Stimulated activated CD4-positive, alpha-beta T cell treated with anti-CD3 and anti-CD28 coated beads, Interleukin-4, amount 100 ng/mL, for 4 hours (primary cell): ENCODE measurements at regions not wholly inside any gene's neighbourhood (a gene's known extent, or its start where the extent isn't known, plus 50 kb on each side); places are given as distances from the start of the nearest gene placed in this dataset.

ENCODE experiments used
- DNase-seq, 2 experiments: peaks; one replicate each; pipeline ENCODE4 v3.0.0-alpha.2; 2020

GRCh38 chr6:113120582-113121285 is 736.4 kb upstream of the MARCKS start:
- DNase-seq: no peak

DNA sequence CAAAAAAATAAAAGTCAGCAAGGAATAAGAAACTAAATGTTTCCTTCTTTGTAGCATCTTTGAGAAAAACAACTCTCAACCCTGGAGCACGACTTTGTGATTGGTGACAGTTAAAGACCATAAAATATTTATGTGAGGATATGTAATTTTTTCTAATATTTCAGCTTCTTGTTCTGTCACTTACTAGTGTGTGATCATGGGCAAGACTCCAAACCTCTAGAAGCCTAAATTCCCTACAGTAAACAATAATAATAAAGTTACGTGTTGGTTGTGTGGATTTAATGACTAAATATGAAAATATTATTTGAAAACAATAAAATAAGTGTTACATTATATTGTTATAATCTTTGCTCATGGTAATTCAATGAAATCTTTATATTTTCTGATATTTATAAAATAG is 735.6 kb upstream of the MARCKS start:
- no peak for DNase-seq

- no peak for DNase-seq
Observed at GRCh38 chr6:113122060-113122459, 735.1 kb upstream of the MARCKS start.

DNA sequence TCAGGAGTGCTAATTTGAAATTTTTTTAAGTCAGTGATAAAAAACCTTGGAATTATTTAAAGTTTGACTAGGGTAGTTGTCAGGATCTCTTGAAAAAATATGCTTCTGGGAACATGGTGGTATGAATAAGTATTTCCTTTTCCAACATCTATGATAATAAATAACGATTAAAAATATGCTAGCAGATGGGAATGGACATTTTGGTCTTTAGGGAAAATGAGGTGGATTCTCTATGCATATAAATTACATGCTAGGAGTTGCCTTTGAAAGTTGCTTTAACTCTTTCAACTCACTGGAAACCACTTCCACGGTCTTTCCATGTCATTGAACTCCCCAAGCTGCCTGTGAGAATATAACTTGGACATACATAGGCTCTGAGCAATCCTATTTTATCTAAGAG is 731.5 kb upstream of the MARCKS start:
- DNase-seq: no peak

DNA sequence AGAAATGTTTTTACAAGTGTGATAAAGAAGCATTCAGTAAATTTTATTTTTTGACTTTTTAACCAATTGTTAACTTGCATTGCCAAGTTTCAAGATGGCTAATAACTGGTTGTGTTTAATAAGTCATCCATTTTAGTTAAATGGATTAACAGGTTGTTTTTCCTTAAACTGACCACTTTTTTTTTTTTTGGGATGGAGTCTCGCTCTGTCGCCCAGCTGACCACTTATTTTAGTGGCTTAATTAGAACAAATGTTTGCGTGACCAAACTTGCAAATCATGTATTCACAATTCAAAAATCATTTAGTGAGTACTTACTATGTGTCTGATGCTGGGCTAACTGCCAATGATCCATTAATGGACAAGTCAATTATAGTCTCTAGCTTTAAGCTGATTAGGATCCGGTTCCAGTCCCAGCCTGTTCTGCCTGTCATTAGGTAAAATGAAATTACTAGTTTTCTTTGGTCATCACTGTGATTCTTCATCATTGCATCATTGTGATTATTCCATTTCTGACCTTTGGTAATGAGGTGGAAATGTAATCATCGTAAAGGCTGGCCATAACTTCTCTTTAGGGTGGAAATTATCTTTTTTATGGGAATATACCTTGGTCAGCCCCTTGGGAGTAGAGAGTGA is 729.2 kb upstream of the MARCKS start:
- DNase-seq: no peak

GRCh38 chr6:113128661-113129060 is 728.5 kb upstream of the MARCKS start:
- DNase-seq: no peak

GRCh38 chr6:113129991-113130390 is 727.2 kb upstream of the MARCKS start:
- no peak for DNase-seq

- no peak for DNase-seq
Observed at GRCh38 chr6:113137426-113137825, 719.7 kb upstream of the MARCKS start.

- no peak for DNase-seq
Observed at GRCh38 chr6:113140721-113141120, 716.4 kb upstream of the MARCKS start.

- DNase-seq: no peak
Observed at GRCh38 chr6:113141901-113142300, 715.2 kb upstream of the MARCKS start.

- DNase-seq: no peak
Observed at GRCh38 chr6:113142671-113143174, 714.4 kb upstream of the MARCKS start.

DNA sequence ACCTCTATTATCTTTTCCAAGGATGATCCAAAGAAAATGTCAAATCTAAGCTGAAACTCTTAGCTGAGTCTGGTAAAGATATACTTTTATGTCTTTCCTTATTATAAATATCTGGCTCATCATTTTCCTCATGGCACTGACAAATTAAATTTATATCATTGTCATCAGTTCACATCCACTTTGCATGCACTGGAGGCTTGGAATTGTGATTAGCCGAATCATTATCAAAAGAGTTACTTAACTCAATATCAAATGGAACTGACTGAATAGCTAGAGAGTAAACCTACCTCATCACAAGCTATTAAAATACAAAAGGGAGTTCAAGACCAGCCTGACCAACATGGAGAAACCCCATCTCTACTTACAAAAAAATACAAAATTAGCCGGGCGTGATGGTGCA is 713.9 kb upstream of the MARCKS start:
- DNase-seq: no peak

DNA sequence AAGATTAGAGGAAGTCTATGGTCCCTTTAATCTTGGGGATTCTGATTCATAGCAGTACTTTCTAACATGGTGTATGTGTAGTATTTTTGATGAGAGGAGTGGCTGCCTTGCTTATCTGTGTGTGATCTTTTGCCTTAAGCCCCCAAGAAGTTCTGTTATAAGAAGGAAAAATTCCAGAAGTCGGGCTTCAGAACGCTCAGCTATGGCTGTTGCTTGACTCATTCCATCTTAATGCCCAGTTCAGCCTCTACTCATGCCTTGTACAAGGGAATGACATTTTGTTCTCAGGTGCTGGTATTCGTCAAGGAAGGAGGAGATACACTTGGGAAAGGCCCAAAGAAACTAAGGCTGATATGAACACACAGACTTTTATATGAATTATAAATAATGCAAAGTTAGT is 713.0 kb upstream of the MARCKS start:
- no peak for DNase-seq

- DNase-seq: no peak
Observed at GRCh38 chr6:113146878-113147277, 710.3 kb upstream of the MARCKS start.

GRCh38 chr6:113147544-113147943 is 709.6 kb upstream of the MARCKS start:
- DNase-seq: no peak

DNA sequence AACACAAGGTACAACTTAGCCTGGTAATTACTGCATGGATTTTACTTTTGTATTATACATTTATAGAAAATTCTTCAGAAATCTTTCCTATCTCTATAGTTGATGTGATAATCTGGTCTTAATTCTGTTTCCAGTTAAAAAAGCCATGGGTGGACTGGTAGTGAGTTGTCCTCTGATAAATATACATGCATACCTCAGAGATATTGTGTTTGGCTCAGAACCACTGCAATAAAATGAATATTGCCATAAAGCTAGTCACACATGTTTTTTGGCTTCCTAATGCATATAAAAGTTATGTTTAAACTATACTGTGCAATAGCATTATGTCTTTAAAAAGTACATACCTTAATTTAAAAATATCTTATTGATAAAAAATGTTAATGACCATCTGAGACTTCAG is 708.6 kb upstream of the MARCKS start:
- no peak for DNase-seq

GRCh38 chr6:113149511-113149910 is 707.6 kb upstream of the MARCKS start:
- no peak for DNase-seq

DNA sequence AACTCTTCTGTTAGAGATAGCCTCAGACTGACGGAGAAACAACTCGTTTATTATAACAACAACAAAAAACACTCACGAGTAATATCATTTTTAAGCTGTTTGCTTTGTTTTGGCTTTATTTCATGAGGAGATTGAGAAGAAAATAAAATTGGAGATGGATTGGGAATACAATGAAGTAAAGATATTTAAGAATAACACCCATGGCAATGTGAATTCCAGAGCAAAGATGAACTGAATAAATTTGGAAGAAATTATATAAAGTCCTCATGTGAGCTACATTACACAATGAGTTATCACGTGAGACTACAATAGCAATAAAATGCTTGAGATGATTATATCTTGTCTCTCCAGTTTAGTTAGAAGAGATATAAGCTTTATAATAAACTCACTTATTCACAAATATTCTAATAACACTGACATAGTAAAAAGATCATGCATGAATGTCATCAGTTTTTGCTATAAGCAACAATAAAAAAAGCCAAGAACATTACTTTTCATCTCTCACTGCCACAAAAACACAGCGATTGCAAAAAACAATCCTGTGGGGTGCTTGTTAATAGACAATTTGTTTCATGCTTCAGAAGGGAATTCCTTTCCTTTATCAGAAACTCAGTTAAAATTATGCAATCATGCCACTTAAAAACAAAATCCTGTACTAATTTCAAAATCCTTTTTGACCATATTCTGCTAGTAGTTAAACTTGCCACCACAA is 696.7 kb upstream of the MARCKS start:
- no peak for DNase-seq

DNA sequence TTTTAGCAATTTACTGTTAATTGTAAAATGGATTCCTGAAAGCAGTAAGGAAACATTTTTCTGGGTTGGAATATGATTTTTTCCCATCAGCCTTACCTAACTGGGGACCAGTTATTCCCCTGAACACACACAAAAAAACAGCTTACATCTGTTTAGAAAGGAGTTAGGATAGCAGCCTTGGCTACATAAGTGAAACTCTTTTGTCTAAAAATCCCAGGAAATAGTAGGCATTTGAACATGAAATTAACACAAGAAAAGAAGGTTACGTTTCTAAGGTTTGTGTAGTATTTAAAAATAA is 696.2 kb upstream of the MARCKS start:
- no peak for DNase-seq

- DNase-seq: no peak
Observed at GRCh38 chr6:113162739-113163138, 694.4 kb upstream of the MARCKS start.

DNA sequence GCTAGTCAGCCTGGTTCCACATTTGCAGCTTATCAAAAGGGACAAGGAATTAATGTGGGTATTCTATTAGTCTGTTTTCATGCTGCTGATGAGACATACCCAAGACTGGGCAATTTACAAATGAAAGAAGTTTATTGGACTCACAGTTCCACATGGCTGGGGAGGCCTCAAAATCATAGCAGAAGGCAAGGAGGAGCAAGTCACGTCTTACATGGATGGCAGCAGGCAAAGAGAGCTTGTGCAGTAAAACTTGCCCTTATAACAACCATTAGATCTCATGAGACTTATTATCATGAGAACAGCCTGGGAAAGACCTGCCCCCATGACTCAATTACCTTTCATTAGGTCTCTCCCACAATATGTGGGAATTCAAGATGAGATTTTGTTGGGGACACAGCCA is 689.1 kb upstream of the MARCKS start:
- DNase-seq: no peak

DNA sequence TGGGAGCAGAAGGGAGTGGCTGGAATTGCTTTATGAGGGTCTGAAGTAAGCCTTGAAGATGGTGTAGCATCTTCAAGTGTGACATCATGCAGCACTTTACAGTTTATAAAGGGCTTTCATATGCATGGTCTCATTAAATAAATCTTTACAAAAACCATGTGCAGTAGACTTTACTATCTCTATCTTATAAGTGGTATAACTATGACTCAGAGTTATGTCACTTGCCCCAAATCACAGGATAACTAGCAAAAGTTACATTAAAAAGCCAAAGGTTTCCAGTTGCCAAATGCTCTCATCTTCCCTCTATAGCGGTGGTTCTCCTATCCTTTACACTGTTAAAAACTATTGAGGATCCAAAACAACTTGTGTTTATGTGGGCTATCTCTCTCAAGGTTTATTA is 687.7 kb upstream of the MARCKS start:
- DNase-seq: no peak

GRCh38 chr6:113170454-113170853 is 686.7 kb upstream of the MARCKS start:
- DNase-seq: no peak

- DNase-seq: no peak
Observed at GRCh38 chr6:113171882-113172281, 685.3 kb upstream of the MARCKS start.
